ENCODE measurements at regions not wholly inside any gene's neighbourhood (a gene's known extent, or its start where the extent isn't known, plus 50 kb on each side); places are given as distances from the start of the nearest gene placed in this dataset.

- Histone ChIP-seq H3K4me3 (no peak overlapping the region), H3K9me3 (replicated peaks in 1 of 11) (no peaks in the 10 kb centered on the region), H3K4me2 (no peak overlapping the region), H3K27me3 (no peaks in the 10 kb centered on the region), H4K20me1 (no peaks in the 10 kb centered on the region), H3K36me3 (no peaks in the 10 kb centered on the region), H3K9ac (no peak overlapping the region), H3K27ac (no peak overlapping the region), H3K4me1 (no peaks in the 10 kb centered on the region)
- no peak for TF ChIP-seq Cebpa-rat (IDR thresholded peaks at IDR 0.05)
Observed at GRCh38 chr1:213370523-213370922, 319.5 kb downstream of the RPS6KC1 start.

GRCh38 chr1:213371525-213371846 is 320.4 kb downstream of the RPS6KC1 start:
- Histone ChIP-seq H3K4me1 (no peaks in the 10 kb centered on the region), H3K27ac (no peak overlapping the region), H3K4me2 (no peak overlapping the region), H3K4me3 (no peak overlapping the region), H3K36me3 (no peaks in the 10 kb centered on the region), H3K9ac (no peak overlapping the region), H3K9me3 (replicated peaks in 1 of 11) (no peaks in the 10 kb centered on the region), H3K27me3 (no peaks in the 10 kb centered on the region), H4K20me1 (no peaks in the 10 kb centered on the region)
- TF ChIP-seq Cebpa-rat (IDR thresholded peaks at IDR 0.05): no peak

DNA sequence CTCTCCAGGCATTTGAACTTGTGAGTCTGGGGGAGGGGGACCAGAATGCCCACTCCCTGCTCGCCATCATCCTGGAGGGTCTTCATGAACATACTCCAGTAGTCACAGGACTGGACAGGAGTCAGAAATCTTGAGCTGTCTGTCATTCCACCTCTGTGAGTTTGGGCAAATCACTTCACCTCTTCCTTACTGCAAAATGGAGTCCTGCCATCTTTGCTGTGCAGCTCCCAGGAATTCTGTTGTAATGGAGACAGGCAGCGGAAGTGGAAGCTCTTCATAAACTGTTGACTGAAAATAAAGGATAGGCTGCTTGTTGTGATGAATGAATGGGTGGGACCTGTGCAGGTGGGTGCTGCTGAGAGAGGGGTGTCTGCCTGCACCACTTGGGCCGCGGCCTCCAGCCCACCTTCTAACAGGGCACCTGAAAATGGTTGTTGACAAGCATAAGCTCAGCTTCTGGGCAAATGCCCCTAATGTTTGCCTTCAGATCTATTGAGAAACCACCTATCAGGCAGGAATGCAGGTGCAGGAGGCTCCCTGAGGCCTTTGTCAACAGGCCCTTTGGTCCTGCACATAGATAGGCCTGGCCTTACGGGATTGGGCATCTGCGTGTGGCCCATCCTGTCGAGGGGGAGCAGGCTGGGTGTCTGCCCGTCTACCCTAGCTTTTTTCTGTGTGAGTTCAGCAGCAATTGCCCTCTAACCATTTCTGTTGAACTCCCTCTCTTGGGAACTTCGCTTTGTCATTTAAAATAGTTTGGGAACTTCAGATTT is 321.0 kb downstream of the RPS6KC1 start:
- no peak overlapping the region for H3K9ac ChIP-seq
- no peaks in the 10 kb centered on the region for H3K27me3 ChIP-seq
- no peak for TF ChIP-seq Cebpa-rat (IDR thresholded peaks at IDR 0.05)
- no peaks in the 10 kb centered on the region for H4K20me1 ChIP-seq
- no peaks in the 10 kb centered on the region for H3K9me3 ChIP-seq (replicated peaks in 1 of 11)
- H3K36me3 ChIP-seq: no peaks in the 10 kb centered on the region
- H3K4me3 ChIP-seq: no peak overlapping the region
- no peak overlapping the region for H3K4me2 ChIP-seq
- H3K27ac ChIP-seq: no peak overlapping the region
- no peaks in the 10 kb centered on the region for H3K4me1 ChIP-seq

- H3K36me3 ChIP-seq: no peaks in the 10 kb centered on the region
- no peaks in the 10 kb centered on the region for H3K4me1 ChIP-seq
- H3K27me3 ChIP-seq: no peaks in the 10 kb centered on the region
- H3K9ac ChIP-seq: no peak overlapping the region
- no peak overlapping the region for H3K4me3 ChIP-seq
- H3K27ac ChIP-seq: no peak overlapping the region
- H3K9me3 ChIP-seq (replicated peaks in 1 of 11): no peaks in the 10 kb centered on the region
- no peaks in the 10 kb centered on the region for H4K20me1 ChIP-seq
- no peak for TF ChIP-seq Cebpa-rat (IDR thresholded peaks at IDR 0.05)
- H3K4me2 ChIP-seq: no peak overlapping the region
Observed at GRCh38 chr1:213374369-213374768, 323.3 kb downstream of the RPS6KC1 start.

DNA sequence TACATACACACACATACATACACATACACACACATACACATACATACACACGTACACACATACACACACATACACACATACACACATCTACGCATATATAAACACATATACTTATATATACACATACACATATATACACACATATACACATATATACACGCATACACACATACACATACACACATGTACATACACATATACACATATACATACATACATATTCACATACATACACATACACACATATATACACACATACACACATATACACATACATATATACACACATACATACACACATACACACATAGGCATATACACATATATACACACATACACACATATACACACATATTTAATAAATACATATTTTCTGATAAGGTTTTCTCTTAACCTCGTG is 324.0 kb downstream of the RPS6KC1 start:
- H3K4me3 ChIP-seq: no peak overlapping the region
- no peak overlapping the region for H3K9ac ChIP-seq
- H3K4me1 ChIP-seq: no peaks in the 10 kb centered on the region
- no peak overlapping the region for H3K4me2 ChIP-seq
- H3K27ac ChIP-seq: no peak overlapping the region
- no peaks in the 10 kb centered on the region for H3K9me3 ChIP-seq (replicated peaks in 1 of 11)
- H3K27me3 ChIP-seq: no peaks in the 10 kb centered on the region
- H3K36me3 ChIP-seq: no peaks in the 10 kb centered on the region
- H4K20me1 ChIP-seq: no peaks in the 10 kb centered on the region
- TF ChIP-seq Cebpa-rat (IDR thresholded peaks at IDR 0.05): no peak

DNA sequence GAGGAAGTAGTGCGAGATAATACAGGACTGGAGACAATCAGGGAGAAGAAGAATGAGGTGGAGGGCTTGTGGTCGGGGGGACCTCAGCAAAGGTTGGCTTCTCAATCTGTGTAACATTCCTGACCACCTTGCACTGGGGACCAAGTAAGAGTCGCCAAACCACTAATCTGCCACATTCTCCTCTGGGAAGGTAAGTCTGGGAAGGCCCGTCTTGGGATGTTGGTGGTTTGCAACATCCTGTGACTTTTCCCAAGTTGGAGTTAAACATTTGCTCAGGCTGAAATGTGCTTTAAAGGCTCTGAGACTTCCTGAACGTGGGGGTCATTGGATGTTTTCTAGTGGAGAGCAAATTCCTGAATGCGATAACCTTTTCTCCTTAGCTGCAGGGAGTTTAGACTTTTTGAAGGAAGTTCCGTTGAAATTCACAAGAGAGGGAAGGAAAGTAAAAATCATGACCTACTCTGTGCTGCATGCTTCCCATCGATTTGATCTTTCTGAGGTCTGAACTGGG is 325.9 kb downstream of the RPS6KC1 start:
- Histone ChIP-seq H3K4me2 (no peak overlapping the region), H3K36me3 (no peaks in the 10 kb centered on the region)
- no peak for TF ChIP-seq Cebpa-rat (IDR thresholded peaks at IDR 0.05)

DNA sequence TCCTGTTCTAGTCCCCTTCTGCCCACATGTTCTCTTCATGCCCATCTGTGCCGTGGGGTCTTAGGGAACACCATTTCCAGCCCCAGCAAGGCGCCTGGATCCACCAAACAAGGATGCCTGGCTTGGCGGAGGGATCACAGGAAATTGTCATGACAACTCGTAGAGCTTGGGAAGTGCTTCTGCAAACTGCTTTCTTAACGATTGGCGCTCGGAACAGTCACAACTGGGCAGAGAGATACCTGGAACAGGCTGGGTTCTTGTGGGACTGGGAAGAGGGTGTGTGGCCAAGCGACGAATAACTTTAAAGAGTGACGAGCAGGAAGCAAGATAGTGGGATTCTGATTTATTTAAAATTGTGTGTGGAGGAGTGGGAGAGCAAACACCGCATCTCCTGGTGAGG is 329.8 kb downstream of the RPS6KC1 start:
- Histone ChIP-seq H4K20me1 (no peaks in the 10 kb centered on the region), H3K27me3 (no peaks in the 10 kb centered on the region), H3K4me3 (no peak overlapping the region), H3K27ac (no peak overlapping the region), H3K9ac (no peak overlapping the region), H3K4me1 (no peaks in the 10 kb centered on the region), H3K4me2 (no peak overlapping the region), H3K36me3 (no peaks in the 10 kb centered on the region), H3K9me3 (replicated peaks in 1 of 11) (peaks cover 0 to 11% (median 0%) of the 10 kb centered on the region in 11 experiments; a peak in 1 of 22 replicates)
- TF ChIP-seq Cebpa-rat (IDR thresholded peaks at IDR 0.05): no peak

More for the DNA sequence above, 325.9 kb downstream of the RPS6KC1 start:
- Histone ChIP-seq H3K27ac (no peak overlapping the region), H3K4me1 (no peaks in the 10 kb centered on the region), H3K27me3 (no peaks in the 10 kb centered on the region), H3K9me3 (replicated peaks in 1 of 11) (no peaks in the 10 kb centered on the region), H4K20me1 (no peaks in the 10 kb centered on the region), H3K9ac (no peak overlapping the region), H3K4me3 (no peak overlapping the region)

- TF ChIP-seq Cebpa-rat (IDR thresholded peaks at IDR 0.05): no peak
- H3K9ac ChIP-seq: no peak overlapping the region
- no peak overlapping the region for H3K4me2 ChIP-seq
Observed at GRCh38 chr1:213381572-213382084, 330.6 kb downstream of the RPS6KC1 start.

DNA sequence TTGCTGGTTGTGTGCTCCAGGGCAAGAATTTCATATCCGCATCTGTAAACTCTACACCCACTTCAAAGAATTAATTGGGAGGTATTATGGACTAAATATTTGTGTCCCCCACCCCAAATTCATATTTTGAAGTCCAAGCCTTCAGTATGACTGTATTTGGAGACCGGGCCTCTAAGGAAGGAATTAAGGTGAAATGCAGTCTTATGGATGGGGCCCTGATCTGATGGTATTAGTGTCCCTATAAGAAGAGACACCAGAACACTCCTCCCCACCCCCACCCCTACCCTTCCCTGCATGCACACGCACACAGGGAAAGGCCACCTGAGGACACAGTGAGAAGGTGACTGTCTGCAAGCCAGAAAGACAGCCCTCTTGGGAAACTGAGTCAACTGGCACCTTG is 332.4 kb downstream of the RPS6KC1 start:
- Histone ChIP-seq H3K4me3 (no peak overlapping the region), H3K9me3 (replicated peaks in 1 of 11) (peaks cover 0 to 11% (median 0%) of the 10 kb centered on the region in 11 experiments; a peak in 1 of 22 replicates), H3K9ac (no peak overlapping the region), H3K27ac (no peak overlapping the region), H3K4me2 (no peak overlapping the region), H3K27me3 (no peaks in the 10 kb centered on the region), H3K36me3 (no peaks in the 10 kb centered on the region), H3K4me1 (no peaks in the 10 kb centered on the region), H4K20me1 (no peaks in the 10 kb centered on the region)
- TF ChIP-seq Cebpa-rat (IDR thresholded peaks at IDR 0.05): no peak

More at GRCh38 chr1:213381572-213382084, 330.6 kb downstream of the RPS6KC1 start:
- no peaks in the 10 kb centered on the region for H3K36me3 ChIP-seq
- H3K4me3 ChIP-seq: no peak overlapping the region
- no peaks in the 10 kb centered on the region for H3K4me1 ChIP-seq
- H3K27me3 ChIP-seq: no peaks in the 10 kb centered on the region
- H3K27ac ChIP-seq: no peak overlapping the region
- no peaks in the 10 kb centered on the region for H4K20me1 ChIP-seq
- H3K9me3 ChIP-seq (replicated peaks in 1 of 11): peaks cover 0 to 11% (median 0%) of the 10 kb centered on the region in 11 experiments; a peak in 1 of 22 replicates

DNA sequence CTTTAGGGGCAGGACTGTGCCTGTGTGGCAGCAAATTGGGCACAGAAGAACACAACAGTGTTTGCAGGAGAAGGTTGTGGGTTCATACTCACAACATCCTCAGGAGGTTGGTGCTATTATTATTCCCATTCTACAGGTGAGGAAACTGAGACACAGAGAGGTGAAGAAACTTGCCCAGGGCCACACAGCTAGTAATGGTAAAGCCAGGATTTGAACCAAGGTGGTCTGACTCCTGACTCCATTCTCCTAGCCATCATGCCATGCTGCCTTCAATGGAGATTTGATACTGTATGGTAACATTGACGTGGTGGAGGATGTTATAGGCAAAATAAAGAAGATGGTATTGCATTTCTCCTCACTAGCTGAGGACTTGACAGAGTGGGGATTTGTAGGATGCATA is 334.2 kb downstream of the RPS6KC1 start:
- Histone ChIP-seq H3K27ac (no peak overlapping the region), H3K27me3 (no peaks in the 10 kb centered on the region), H3K9ac (no peak overlapping the region), H3K4me1 (no peaks in the 10 kb centered on the region), H3K4me3 (no peak overlapping the region), H3K9me3 (replicated peaks in 1 of 11) (peaks cover 0 to 11% (median 0%) of the 10 kb centered on the region in 11 experiments; a peak in 1 of 22 replicates), H3K4me2 (no peak overlapping the region), H4K20me1 (no peaks in the 10 kb centered on the region), H3K36me3 (no peaks in the 10 kb centered on the region)
- no peak for TF ChIP-seq Cebpa-rat (IDR thresholded peaks at IDR 0.05)

All from BLaER1 treated with 17β-estradiol and CSF1 and Interleukin-3, amounts not matched to agents 10 nM and 100 nM (cell line).